GM23338 (cell line): ENCODE measurements at regions not wholly inside any gene's neighbourhood (a gene's known extent, or its start where the extent isn't known, plus 50 kb on each side); places are given as distances from the start of the nearest gene placed in this dataset.

Experiments
- ATAC-seq: fragments of 200-7000 bp; cut with Tn5 transposase; 3 replicates; pipeline ENCODE4 v1.9.1; 2020
- DNase-seq: peaks from one replicate; pipeline ENCODE4 v3.0.0-alpha.2; 2015; ENCODE audit warnings: low spot score
- H2AFZ ChIP-seq: fragments of 200-600 bp; sonication (generic); 2 replicates; pipeline ENCODE4 v1.8.0; 2016; ENCODE audit warnings: antibody characterized with exemption, mild to moderate bottlenecking, moderate library complexity
- H3F3A ChIP-seq: fragments of 200-600 bp; sonication (generic); replicated peaks from 2 replicates; pipeline ENCODE4 v1.8.0; 2017; ENCODE audit warnings: antibody characterized with exemption, mixed run types, low read depth
- H3K27ac ChIP-seq: fragments of 200-600 bp; sonication (generic); 2 replicates; pipeline ENCODE4 v1.6.1; 2016; ENCODE audit warnings: low read depth
- H3K27me3 ChIP-seq: fragments of 200-600 bp; sonication (generic); 2 replicates; pipeline ENCODE4 v1.8.0; 2016; ENCODE audit warnings: mild to moderate bottlenecking, mixed run types, moderate library complexity; ENCODE audit not compliant: insufficient read depth
- H3K36me3 ChIP-seq: fragments of 200-600 bp; sonication (generic); 2 replicates; pipeline ENCODE4 v1.8.0; 2016; ENCODE audit warnings: mild to moderate bottlenecking; ENCODE audit not compliant: insufficient read depth
- H3K4me1 ChIP-seq: fragments of 200-600 bp; sonication (generic); 2 replicates; pipeline ENCODE4 v1.8.0; 2016; ENCODE audit warnings: mild to moderate bottlenecking, moderate library complexity; ENCODE audit not compliant: insufficient read depth
- H3K4me2 ChIP-seq: fragments of 200-600 bp; sonication (generic); 2 replicates; pipeline ENCODE4 v1.7.1; 2017; ENCODE audit warnings: mixed run types
- H3K4me3 ChIP-seq: fragments of 200-600 bp; sonication (generic); 2 replicates; pipeline ENCODE4 v1.6.1; 2016; ENCODE audit warnings: mixed run types
- H3K79me2 ChIP-seq: fragments of 200-600 bp; sonication (generic); replicated peaks from 2 replicates; pipeline ENCODE4 v1.8.0; 2017; ENCODE audit warnings: mild to moderate bottlenecking; ENCODE audit not compliant: insufficient read depth
- H3K9me2 ChIP-seq: fragments of 200-600 bp; sonication (generic); 2 replicates; pipeline ENCODE4 v1.8.0; 2017; ENCODE audit not compliant: insufficient read depth
- H4K20me1 ChIP-seq: fragments of 200-600 bp; sonication (generic); replicated peaks from 2 replicates; pipeline ENCODE4 v1.8.0; 2017; ENCODE audit warnings: mild to moderate bottlenecking; ENCODE audit not compliant: insufficient read depth
- H3K27ac Mint-ChIP-seq: 2 replicates; pipeline ENCODE4 v1.8.0; 2020; ENCODE audit warnings: inconsistent platforms, mild to moderate bottlenecking, moderate library complexity, mixed read lengths
- H3K27me3 Mint-ChIP-seq: 3 replicates; pipeline ENCODE4 v1.8.0; 2022; ENCODE audit warnings: low read depth, mild to moderate bottlenecking, moderate library complexity, mixed read lengths, inconsistent platforms; ENCODE audit not compliant: insufficient read depth, poor library complexity
- H3K36me3 Mint-ChIP-seq: 3 replicates; pipeline ENCODE4 v1.8.0; 2021; ENCODE audit warnings: low read depth, mild to moderate bottlenecking, inconsistent platforms, moderate library complexity, mixed read lengths
- H3K4me1 Mint-ChIP-seq: 3 replicates; pipeline ENCODE4 v1.8.0; 2020; ENCODE audit warnings: mild to moderate bottlenecking, inconsistent platforms, mixed read lengths
- H3K4me3 Mint-ChIP-seq: 3 replicates; pipeline ENCODE4 v1.8.0; 2021; ENCODE audit warnings: moderate library complexity, mild to moderate bottlenecking, inconsistent platforms, mixed read lengths
- H3K9me3 Mint-ChIP-seq: 3 replicates; pipeline ENCODE4 v1.8.0; 2020; ENCODE audit warnings: moderate library complexity, mild to moderate bottlenecking, inconsistent platforms, mixed read lengths
- CREB1 ChIP-seq: fragments of 250-450 bp; sonication (Bioruptor Pico); IDR thresholded peaks from 2 replicates; pipeline ENCODE4 v1.5.0; 2020; ENCODE audit warnings: low read depth, mild to moderate bottlenecking, moderate library complexity
- EZH2 ChIP-seq: fragments of 200-600 bp; sonication (generic); IDR thresholded peaks from one replicate; pipeline ENCODE4 v1.8.0; 2017; ENCODE audit warnings: antibody characterized with exemption, mild to moderate bottlenecking, low read depth; ENCODE audit not compliant: unreplicated experiment
- EZH2phosphoT487 ChIP-seq: fragments of 200-600 bp; sonication (generic); IDR thresholded peaks from one replicate; pipeline ENCODE4 v1.8.1; 2018; ENCODE audit warnings: antibody characterized with exemption; ENCODE audit not compliant: unreplicated experiment
- JUNB ChIP-seq: IDR thresholded peaks from one replicate; pipeline ENCODE4 v1.6.1; 2016; ENCODE audit warnings: antibody characterized with exemption; ENCODE audit not compliant: unreplicated experiment
- NANOG ChIP-seq: IDR thresholded peaks from 2 replicates; pipeline ENCODE4 v1.6.1; 2016; ENCODE audit warnings: antibody characterized with exemption, borderline replicate concordance
- POLR2AphosphoS5 ChIP-seq: IDR thresholded peaks from 2 replicates; pipeline ENCODE4 v1.6.1; 2016; ENCODE audit warnings: antibody characterized with exemption, low read depth
- STAT1 ChIP-seq: IDR thresholded peaks from one replicate; pipeline ENCODE4 v1.6.1; 2016; ENCODE audit warnings: antibody characterized with exemption; ENCODE audit not compliant: unreplicated experiment
- ZNF114 ChIP-seq: fragments of 250-450 bp; sonication (Bioruptor Pico); IDR thresholded peaks from 2 replicates; pipeline ENCODE4 v1.5.0; 2020; ENCODE audit warnings: mild to moderate bottlenecking, moderate library complexity
- ZNF331 ChIP-seq: fragments of 250-450 bp; sonication (Bioruptor Pico); IDR thresholded peaks from 2 replicates; pipeline ENCODE4 v1.5.0; 2020; ENCODE audit warnings: low read depth, mild to moderate bottlenecking, moderate library complexity
- TF ChIP-seq, protein P1 (sequence below): fragments of 250-450 bp; sonication (Bioruptor Pico); IDR thresholded peaks from 2 replicates; pipeline ENCODE4 v1.5.0; 2020; ENCODE audit warnings: mild to moderate bottlenecking, moderate library complexity
- TF ChIP-seq, protein P2 (sequence below): IDR thresholded peaks from one replicate; pipeline ENCODE4 v1.6.1; 2018; ENCODE audit warnings: antibody characterized with exemption; ENCODE audit not compliant: unreplicated experiment
- TF ChIP-seq, protein P3 (sequence below): IDR thresholded peaks from 2 replicates; pipeline ENCODE4 v1.6.1; 2016; ENCODE audit warnings: antibody characterized with exemption
- TF ChIP-seq, protein P4 (sequence below), 2 experiments: fragments of 200-600 bp in 1 of 2; sonication (generic) in 1 of 2; conservative IDR thresholded peaks; 2 replicates each; pipeline versions ENCODE4 v1.5.1 to v1.6.1; 2016 to 2017; ENCODE audit warnings: antibody characterized with exemption in 2 of 2, low read depth in 2 of 2, mild to moderate bottlenecking in 2 of 2, moderate library complexity in 1 of 2

DNA sequence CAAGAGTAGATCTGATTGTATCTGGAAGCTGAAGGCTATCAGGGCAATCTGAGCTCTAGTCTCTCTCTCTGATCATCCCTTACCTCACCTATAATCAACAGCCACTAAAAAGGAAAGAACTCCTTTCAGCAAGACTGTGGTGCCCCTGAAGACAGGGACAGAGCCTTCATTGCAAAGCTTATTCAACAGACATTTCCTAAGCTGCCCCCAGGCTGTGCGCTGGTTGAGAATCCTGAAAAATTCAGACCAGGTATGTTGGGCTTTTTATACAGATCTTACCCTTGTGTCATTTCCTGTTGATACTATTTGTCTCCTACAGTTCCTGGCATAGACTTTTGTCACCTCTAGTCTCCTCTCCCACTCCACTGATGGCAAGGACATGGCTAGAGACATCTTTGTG is 63.3 kb upstream of the PLA2G4A start (continued):
- TF ChIP-seq CREB1 (CRISPR knock-in tag), result no peak

DNA sequence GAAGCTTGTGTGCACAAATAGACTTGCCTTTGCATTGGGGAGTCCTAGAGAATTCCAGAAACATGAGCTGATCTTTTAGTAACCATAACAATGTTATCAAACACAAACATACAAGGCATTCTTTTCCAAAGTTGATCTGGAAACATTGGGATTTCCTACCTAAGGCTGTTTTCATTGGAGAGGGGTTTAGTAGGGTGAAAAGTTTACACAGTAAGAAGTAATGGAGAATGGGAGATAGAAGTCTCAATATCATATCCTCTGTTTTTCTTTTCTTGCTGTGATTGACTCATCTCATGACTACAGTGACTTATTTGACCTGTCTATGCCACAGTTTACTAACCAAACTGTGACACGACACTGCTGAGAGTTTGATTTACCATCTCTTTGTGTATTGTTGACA is 65.6 kb upstream of the PLA2G4A start:
- Mint-ChIP-seq H3K9me3 (no peaks in the 10 kb centered on the region), H3K4me3 (no peak overlapping the region), H3K27ac (no peak overlapping the region), H3K27me3 (no peaks in the 10 kb centered on the region), H3K4me1 (peaks cover 15% of the 10 kb centered on the region), H3K36me3 (no peaks in the 10 kb centered on the region)
- ATAC-seq (no peak), DNase-seq (no peak)
- Histone ChIP-seq H3K27ac (no peak overlapping the region), H3K9me2 (0 out of 2 replicates have a peak, but pooled peaks cover 5% of the 10 kb centered on the region), H3K4me3 (no peak overlapping the region), H2AFZ (no peak overlapping the region), H3K27me3 (no peaks in the 10 kb centered on the region), H3K4me2 (no peak overlapping the region), H3K79me2 (no peaks in the 10 kb centered on the region), H3F3A (no peaks in the 10 kb centered on the region), H3K36me3 (no peaks in the 10 kb centered on the region), H4K20me1 (no peaks in the 10 kb centered on the region), H3K4me1 (no peaks in the 10 kb centered on the region)
- TF ChIP-seq, protein P1, sequence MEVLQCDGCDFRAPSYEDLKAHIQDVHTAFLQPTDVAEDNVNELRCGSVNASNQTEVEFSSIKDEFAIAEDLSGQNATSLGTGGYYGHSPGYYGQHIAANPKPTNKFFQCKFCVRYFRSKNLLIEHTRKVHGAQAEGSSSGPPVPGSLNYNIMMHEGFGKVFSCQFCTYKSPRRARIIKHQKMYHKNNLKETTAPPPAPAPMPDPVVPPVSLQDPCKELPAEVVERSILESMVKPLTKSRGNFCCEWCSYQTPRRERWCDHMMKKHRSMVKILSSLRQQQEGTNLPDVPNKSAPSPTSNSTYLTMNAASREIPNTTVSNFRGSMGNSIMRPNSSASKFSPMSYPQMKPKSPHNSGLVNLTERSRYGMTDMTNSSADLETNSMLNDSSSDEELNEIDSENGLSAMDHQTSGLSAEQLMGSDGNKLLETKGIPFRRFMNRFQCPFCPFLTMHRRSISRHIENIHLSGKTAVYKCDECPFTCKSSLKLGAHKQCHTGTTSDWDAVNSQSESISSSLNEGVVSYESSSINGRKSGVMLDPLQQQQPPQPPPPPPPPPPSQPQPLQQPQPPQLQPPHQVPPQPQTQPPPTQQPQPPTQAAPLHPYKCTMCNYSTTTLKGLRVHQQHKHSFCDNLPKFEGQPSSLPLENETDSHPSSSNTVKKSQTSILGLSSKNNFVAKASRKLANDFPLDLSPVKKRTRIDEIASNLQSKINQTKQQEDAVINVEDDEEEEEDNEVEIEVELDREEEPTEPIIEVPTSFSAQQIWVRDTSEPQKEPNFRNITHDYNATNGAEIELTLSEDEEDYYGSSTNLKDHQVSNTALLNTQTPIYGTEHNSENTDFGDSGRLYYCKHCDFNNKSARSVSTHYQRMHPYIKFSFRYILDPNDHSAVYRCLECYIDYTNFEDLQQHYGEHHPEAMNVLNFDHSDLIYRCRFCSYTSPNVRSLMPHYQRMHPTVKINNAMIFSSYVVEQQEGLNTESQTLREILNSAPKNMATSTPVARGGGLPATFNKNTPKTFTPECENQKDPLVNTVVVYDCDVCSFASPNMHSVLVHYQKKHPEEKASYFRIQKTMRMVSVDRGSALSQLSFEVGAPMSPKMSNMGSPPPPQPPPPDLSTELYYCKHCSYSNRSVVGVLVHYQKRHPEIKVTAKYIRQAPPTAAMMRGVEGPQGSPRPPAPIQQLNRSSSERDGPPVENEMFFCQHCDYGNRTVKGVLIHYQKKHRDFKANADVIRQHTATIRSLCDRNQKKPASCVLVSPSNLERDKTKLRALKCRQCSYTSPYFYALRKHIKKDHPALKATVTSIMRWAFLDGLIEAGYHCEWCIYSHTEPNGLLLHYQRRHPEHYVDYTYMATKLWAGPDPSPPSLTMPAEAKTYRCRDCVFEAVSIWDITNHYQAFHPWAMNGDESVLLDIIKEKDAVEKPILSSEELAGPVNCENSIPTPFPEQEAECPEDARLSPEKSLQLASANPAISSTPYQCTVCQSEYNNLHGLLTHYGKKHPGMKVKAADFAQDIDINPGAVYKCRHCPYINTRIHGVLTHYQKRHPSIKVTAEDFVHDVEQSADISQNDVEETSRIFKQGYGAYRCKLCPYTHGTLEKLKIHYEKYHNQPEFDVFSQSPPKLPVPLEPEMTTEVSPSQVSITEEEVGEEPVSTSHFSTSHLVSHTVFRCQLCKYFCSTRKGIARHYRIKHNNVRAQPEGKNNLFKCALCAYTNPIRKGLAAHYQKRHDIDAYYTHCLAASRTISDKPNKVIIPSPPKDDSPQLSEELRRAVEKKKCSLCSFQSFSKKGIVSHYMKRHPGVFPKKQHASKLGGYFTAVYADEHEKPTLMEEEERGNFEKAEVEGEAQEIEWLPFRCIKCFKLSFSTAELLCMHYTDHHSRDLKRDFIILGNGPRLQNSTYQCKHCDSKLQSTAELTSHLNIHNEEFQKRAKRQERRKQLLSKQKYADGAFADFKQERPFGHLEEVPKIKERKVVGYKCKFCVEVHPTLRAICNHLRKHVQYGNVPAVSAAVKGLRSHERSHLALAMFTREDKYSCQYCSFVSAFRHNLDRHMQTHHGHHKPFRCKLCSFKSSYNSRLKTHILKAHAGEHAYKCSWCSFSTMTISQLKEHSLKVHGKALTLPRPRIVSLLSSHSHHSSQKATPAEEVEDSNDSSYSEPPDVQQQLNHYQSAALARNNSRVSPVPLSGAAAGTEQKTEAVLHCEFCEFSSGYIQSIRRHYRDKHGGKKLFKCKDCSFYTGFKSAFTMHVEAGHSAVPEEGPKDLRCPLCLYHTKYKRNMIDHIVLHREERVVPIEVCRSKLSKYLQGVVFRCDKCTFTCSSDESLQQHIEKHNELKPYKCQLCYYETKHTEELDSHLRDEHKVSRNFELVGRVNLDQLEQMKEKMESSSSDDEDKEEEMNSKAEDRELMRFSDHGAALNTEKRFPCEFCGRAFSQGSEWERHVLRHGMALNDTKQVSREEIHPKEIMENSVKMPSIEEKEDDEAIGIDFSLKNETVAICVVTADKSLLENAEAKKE (CRISPR knock-in tag), result no peak
- TF ChIP-seq JUNB (no peak), STAT1 (no peak), EZH2phosphoT487 (no peak), CREB1 (CRISPR knock-in tag) (no peak), ZNF114 (CRISPR knock-in tag) (no peak), ZNF331 (CRISPR knock-in tag) (no peak), NANOG (no peak), EZH2 (no peak), POLR2AphosphoS5 (no peak)
- TF ChIP-seq, protein P2, sequence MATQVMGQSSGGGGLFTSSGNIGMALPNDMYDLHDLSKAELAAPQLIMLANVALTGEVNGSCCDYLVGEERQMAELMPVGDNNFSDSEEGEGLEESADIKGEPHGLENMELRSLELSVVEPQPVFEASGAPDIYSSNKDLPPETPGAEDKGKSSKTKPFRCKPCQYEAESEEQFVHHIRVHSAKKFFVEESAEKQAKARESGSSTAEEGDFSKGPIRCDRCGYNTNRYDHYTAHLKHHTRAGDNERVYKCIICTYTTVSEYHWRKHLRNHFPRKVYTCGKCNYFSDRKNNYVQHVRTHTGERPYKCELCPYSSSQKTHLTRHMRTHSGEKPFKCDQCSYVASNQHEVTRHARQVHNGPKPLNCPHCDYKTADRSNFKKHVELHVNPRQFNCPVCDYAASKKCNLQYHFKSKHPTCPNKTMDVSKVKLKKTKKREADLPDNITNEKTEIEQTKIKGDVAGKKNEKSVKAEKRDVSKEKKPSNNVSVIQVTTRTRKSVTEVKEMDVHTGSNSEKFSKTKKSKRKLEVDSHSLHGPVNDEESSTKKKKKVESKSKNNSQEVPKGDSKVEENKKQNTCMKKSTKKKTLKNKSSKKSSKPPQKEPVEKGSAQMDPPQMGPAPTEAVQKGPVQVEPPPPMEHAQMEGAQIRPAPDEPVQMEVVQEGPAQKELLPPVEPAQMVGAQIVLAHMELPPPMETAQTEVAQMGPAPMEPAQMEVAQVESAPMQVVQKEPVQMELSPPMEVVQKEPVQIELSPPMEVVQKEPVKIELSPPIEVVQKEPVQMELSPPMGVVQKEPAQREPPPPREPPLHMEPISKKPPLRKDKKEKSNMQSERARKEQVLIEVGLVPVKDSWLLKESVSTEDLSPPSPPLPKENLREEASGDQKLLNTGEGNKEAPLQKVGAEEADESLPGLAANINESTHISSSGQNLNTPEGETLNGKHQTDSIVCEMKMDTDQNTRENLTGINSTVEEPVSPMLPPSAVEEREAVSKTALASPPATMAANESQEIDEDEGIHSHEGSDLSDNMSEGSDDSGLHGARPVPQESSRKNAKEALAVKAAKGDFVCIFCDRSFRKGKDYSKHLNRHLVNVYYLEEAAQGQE, result no peak
- TF ChIP-seq, protein P3, sequence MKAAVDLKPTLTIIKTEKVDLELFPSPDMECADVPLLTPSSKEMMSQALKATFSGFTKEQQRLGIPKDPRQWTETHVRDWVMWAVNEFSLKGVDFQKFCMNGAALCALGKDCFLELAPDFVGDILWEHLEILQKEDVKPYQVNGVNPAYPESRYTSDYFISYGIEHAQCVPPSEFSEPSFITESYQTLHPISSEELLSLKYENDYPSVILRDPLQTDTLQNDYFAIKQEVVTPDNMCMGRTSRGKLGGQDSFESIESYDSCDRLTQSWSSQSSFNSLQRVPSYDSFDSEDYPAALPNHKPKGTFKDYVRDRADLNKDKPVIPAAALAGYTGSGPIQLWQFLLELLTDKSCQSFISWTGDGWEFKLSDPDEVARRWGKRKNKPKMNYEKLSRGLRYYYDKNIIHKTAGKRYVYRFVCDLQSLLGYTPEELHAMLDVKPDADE, result no peak
- TF ChIP-seq, protein P4, sequence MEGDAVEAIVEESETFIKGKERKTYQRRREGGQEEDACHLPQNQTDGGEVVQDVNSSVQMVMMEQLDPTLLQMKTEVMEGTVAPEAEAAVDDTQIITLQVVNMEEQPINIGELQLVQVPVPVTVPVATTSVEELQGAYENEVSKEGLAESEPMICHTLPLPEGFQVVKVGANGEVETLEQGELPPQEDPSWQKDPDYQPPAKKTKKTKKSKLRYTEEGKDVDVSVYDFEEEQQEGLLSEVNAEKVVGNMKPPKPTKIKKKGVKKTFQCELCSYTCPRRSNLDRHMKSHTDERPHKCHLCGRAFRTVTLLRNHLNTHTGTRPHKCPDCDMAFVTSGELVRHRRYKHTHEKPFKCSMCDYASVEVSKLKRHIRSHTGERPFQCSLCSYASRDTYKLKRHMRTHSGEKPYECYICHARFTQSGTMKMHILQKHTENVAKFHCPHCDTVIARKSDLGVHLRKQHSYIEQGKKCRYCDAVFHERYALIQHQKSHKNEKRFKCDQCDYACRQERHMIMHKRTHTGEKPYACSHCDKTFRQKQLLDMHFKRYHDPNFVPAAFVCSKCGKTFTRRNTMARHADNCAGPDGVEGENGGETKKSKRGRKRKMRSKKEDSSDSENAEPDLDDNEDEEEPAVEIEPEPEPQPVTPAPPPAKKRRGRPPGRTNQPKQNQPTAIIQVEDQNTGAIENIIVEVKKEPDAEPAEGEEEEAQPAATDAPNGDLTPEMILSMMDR (conservative IDR thresholded peaks at IDR 0.05; ENCODE audit: low read depth in 2 of 2), result no peak
